ENCODE measurements at regions not wholly inside any gene's neighbourhood (a gene's known extent, or its start where the extent isn't known, plus 50 kb on each side); places are given as distances from the start of the nearest gene placed in this dataset.
A peak's percentile ranks its signal among the peaks of the same experiment; 100 is the strongest.

GRCh38 chrX:23557070-23557469, 110.2 kb upstream of the PRDX4 start (continued):
- TF ChIP-seq, protein P1, sequence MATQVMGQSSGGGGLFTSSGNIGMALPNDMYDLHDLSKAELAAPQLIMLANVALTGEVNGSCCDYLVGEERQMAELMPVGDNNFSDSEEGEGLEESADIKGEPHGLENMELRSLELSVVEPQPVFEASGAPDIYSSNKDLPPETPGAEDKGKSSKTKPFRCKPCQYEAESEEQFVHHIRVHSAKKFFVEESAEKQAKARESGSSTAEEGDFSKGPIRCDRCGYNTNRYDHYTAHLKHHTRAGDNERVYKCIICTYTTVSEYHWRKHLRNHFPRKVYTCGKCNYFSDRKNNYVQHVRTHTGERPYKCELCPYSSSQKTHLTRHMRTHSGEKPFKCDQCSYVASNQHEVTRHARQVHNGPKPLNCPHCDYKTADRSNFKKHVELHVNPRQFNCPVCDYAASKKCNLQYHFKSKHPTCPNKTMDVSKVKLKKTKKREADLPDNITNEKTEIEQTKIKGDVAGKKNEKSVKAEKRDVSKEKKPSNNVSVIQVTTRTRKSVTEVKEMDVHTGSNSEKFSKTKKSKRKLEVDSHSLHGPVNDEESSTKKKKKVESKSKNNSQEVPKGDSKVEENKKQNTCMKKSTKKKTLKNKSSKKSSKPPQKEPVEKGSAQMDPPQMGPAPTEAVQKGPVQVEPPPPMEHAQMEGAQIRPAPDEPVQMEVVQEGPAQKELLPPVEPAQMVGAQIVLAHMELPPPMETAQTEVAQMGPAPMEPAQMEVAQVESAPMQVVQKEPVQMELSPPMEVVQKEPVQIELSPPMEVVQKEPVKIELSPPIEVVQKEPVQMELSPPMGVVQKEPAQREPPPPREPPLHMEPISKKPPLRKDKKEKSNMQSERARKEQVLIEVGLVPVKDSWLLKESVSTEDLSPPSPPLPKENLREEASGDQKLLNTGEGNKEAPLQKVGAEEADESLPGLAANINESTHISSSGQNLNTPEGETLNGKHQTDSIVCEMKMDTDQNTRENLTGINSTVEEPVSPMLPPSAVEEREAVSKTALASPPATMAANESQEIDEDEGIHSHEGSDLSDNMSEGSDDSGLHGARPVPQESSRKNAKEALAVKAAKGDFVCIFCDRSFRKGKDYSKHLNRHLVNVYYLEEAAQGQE (IDR thresholded peaks at IDR 0.05; ENCODE audit: unreplicated experiment): no peak
- no peak for TF ChIP-seq EZH2phosphoT487 (IDR thresholded peaks at IDR 0.05; ENCODE audit: unreplicated experiment)
- TF ChIP-seq JUNB (IDR thresholded peaks at IDR 0.05; ENCODE audit: unreplicated experiment): no peak

DNA sequence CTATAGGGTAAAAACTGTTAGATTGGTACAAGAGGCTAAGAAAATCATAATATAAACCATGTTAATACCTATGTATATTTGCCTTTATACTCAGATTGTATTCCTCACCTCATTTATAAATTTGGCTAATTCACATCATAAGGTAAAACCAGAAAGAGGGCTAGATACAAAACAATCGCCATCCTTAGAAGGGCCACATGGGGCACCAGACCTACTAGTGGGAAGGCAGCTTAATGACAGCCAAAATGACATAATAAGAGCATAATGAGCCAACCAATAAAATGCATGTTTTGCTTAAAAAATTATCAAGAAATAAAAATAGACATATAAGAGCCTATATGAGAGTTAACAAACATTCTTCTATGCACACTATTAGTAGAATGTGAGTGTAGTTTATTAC, 107.3 kb upstream of the PRDX4 start:
- Histone ChIP-seq H3K4me2 (no peak overlapping the region), H4K20me1 (replicated peaks; ENCODE audit: insufficient read depth) (no peaks in the 10 kb centered on the region), H3F3A (replicated peaks; ENCODE audit: low read depth) (no peaks in the 10 kb centered on the region), H3K36me3 (ENCODE audit: insufficient read depth) (no peaks in the 10 kb centered on the region), H3K4me3 (no peak overlapping the region), H2AFZ (no peak overlapping the region), H3K4me1 (ENCODE audit: insufficient read depth) (no peaks in the 10 kb centered on the region), H3K27me3 (ENCODE audit: insufficient read depth) (no peaks in the 10 kb centered on the region), H3K27ac (ENCODE audit: low read depth) (no peak overlapping the region), H3K79me2 (replicated peaks; ENCODE audit: insufficient read depth) (no peaks in the 10 kb centered on the region), H3K9me2 (ENCODE audit: insufficient read depth) (no peaks in the 10 kb centered on the region)
- peaks cover 18% of the 10 kb centered on the region for H3K9me3 Mint-ChIP-seq
- DNase-seq (ENCODE audit: low spot score) (peak; percentile 8), ATAC-seq (no peak)
- TF ChIP-seq CTCF (conservative IDR thresholded peaks at IDR 0.05; ENCODE audit: low read depth in 2 of 2) (peak; percentile 10 to 26; a peak in 1 of 4 replicates), CREB1 (CRISPR knock-in tag; IDR thresholded peaks at IDR 0.05; ENCODE audit: low read depth) (no peak), JUNB (IDR thresholded peaks at IDR 0.05; ENCODE audit: unreplicated experiment) (no peak), EZH2phosphoT487 (IDR thresholded peaks at IDR 0.05; ENCODE audit: unreplicated experiment) (no peak), ZNF331 (CRISPR knock-in tag; IDR thresholded peaks at IDR 0.05; ENCODE audit: low read depth) (no peak)
- TF ChIP-seq, protein P2, sequence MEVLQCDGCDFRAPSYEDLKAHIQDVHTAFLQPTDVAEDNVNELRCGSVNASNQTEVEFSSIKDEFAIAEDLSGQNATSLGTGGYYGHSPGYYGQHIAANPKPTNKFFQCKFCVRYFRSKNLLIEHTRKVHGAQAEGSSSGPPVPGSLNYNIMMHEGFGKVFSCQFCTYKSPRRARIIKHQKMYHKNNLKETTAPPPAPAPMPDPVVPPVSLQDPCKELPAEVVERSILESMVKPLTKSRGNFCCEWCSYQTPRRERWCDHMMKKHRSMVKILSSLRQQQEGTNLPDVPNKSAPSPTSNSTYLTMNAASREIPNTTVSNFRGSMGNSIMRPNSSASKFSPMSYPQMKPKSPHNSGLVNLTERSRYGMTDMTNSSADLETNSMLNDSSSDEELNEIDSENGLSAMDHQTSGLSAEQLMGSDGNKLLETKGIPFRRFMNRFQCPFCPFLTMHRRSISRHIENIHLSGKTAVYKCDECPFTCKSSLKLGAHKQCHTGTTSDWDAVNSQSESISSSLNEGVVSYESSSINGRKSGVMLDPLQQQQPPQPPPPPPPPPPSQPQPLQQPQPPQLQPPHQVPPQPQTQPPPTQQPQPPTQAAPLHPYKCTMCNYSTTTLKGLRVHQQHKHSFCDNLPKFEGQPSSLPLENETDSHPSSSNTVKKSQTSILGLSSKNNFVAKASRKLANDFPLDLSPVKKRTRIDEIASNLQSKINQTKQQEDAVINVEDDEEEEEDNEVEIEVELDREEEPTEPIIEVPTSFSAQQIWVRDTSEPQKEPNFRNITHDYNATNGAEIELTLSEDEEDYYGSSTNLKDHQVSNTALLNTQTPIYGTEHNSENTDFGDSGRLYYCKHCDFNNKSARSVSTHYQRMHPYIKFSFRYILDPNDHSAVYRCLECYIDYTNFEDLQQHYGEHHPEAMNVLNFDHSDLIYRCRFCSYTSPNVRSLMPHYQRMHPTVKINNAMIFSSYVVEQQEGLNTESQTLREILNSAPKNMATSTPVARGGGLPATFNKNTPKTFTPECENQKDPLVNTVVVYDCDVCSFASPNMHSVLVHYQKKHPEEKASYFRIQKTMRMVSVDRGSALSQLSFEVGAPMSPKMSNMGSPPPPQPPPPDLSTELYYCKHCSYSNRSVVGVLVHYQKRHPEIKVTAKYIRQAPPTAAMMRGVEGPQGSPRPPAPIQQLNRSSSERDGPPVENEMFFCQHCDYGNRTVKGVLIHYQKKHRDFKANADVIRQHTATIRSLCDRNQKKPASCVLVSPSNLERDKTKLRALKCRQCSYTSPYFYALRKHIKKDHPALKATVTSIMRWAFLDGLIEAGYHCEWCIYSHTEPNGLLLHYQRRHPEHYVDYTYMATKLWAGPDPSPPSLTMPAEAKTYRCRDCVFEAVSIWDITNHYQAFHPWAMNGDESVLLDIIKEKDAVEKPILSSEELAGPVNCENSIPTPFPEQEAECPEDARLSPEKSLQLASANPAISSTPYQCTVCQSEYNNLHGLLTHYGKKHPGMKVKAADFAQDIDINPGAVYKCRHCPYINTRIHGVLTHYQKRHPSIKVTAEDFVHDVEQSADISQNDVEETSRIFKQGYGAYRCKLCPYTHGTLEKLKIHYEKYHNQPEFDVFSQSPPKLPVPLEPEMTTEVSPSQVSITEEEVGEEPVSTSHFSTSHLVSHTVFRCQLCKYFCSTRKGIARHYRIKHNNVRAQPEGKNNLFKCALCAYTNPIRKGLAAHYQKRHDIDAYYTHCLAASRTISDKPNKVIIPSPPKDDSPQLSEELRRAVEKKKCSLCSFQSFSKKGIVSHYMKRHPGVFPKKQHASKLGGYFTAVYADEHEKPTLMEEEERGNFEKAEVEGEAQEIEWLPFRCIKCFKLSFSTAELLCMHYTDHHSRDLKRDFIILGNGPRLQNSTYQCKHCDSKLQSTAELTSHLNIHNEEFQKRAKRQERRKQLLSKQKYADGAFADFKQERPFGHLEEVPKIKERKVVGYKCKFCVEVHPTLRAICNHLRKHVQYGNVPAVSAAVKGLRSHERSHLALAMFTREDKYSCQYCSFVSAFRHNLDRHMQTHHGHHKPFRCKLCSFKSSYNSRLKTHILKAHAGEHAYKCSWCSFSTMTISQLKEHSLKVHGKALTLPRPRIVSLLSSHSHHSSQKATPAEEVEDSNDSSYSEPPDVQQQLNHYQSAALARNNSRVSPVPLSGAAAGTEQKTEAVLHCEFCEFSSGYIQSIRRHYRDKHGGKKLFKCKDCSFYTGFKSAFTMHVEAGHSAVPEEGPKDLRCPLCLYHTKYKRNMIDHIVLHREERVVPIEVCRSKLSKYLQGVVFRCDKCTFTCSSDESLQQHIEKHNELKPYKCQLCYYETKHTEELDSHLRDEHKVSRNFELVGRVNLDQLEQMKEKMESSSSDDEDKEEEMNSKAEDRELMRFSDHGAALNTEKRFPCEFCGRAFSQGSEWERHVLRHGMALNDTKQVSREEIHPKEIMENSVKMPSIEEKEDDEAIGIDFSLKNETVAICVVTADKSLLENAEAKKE (CRISPR knock-in tag; IDR thresholded peaks at IDR 0.05): no peak
- peaks cover 11% of the 10 kb centered on the region; the same call in 1 of the 3 replicates for H3K36me3 Mint-ChIP-seq (ENCODE audit: low read depth)
- H3K4me3 Mint-ChIP-seq: no peak overlapping the region
- H3K27me3 Mint-ChIP-seq (ENCODE audit: insufficient read depth, low read depth, poor library complexity): no peaks in the 10 kb centered on the region
- H3K4me1 Mint-ChIP-seq: no peaks in the 10 kb centered on the region
- no peak overlapping the region for H3K27ac Mint-ChIP-seq
